ENCODE measurements at regions not wholly inside any gene's neighbourhood (a gene's known extent, or its start where the extent isn't known, plus 50 kb on each side); places are given as distances from the start of the nearest gene placed in this dataset.
A peak's percentile ranks its signal among the peaks of the same experiment; 100 is the strongest.

DNA sequence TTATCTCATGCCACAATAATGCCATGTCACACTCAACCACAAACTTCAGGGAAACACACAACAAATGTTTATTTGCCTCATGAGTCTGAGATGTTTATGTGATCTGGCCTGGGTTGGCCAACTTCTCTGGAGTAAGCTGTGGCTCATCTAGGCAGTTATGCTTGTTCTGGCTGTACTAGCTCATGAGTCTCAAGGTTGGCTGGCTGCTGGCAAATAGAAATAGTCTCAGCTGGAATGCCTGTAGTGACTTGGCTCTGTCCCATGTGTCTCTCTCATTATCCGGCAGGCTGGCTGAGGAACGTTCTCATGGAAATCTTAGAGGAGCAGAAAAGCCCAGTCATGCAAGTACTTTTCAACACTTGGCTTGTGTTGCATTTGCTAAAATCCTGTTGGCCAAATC, 234.9 kb upstream of the CDH2 start:
- DNase-seq, result peak; percentile 46

DNA sequence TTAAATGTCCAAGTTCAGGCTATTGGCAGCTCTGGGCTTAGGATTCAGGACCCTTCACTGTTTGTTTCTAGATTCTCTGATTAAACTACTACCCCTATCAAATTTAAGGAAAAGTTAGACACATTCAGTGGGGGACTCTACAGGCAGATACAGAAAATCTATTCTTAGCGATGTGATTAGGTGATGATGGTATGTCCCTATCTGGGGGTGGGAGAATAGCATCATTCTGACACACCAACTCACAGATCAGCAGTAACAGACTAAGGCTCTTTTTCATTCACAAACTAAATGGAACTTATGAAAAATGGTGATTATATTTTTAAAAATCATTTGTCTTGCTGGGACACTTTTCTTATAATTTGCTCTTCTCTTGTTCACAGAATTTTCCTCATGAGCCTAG, 232.9 kb upstream of the CDH2 start:
- DNase-seq, result peak; percentile 40

DNA sequence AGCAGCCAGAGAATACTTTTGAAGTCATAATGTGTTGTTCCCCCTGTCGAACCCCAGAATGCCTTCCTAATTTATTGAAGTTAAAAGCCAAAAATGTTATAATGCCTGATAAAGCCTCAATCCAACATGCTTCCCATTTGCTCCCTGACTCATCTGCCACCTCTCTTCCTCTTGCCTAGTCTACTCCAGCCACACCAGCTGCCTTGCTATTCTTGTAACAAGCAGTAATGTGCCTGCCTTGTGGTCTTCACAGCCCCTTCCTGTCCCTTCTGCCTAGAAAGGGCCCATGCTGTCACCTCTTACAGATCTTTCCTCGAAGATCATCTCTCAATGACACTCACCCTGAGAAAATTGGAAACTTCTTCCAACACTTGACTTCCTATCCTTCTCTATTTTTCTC, 231.6 kb upstream of the CDH2 start:
- DNase-seq, result no peak

DNA sequence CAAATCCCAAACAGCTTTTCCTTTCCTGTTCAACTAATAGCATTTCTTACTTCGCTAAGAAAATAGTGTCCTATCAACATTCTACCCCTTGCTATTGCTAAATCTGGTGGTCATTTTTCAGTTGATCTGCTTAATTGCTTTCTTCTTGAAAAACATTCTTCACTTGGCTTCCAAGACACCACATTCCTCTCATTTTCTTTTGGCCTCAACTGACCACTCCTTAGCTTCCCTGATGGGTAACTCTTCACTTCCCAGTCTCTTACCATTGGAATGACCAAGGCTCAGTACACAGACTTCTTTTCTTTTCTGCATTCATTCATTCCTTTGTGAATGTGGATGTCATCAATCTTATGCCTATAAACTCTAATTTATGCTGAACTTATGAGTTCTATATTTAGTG, 230.8 kb upstream of the CDH2 start:
- no peak for DNase-seq

DNA sequence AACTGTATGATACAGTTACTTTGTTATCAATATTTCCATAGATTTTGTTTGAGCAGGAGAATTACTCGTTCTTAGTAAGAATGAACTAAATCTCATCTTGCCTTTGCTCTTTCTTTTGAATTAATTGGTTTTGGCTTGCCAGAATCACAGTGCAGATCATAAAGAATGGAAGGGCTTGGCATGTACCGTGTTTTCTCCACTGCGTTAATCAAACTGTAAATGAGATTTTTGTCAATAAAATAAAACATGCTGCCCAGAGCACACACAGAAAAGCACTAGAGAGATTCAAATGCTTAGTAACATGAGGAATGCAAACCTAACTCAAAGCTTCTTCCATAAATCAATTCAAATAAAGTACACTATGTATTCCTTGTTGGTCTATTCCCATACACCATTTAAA, 229.6 kb upstream of the CDH2 start:
- no peak for DNase-seq

DNA sequence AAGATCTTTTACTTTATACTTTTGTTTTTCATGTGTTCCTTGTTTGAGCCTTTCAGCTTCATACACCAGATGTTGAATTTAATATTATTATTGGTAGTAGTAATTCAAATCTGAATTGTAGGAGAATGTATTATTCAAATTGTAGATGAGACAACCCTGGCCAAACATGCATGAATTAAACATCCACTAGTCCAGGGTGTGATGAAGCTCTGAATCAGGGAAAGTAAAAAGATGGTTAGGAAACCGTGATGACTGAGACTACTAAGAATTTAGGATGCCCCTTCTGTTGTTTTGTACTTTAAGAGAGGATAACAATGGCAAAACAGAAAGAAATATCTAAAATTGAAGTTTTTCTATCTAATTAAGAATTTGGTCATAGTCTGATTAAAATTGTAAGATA, 227.8 kb upstream of the CDH2 start:
- peak; percentile 58 for DNase-seq

DNA sequence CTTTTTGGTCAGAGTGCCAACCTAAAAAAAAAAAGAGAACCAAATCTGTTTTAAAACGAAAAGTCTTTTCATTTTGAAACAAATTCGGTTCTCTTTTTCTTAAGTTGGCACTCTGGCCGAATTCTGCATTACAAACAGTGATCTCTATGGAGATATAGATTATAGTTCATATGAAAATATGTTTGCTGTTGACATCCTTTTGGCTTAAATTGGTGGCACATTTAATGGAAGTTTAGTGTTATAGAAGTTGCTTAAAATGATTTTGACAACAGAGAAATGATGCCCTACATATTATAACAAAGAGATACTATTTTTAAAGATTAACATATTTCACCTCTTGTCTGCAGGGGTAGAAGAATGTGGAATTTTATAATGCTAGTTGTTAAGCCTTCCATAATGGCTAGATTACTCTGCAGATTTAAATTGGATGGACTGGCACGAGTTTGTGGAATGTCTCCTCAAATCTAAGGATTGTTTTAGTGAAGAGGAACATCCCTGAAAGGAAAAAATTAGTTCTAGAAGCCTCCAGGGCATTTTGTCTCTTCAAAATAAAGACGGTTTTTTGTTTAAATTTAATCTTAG, 222.9 kb upstream of the CDH2 start:
- no peak for DNase-seq

DNA sequence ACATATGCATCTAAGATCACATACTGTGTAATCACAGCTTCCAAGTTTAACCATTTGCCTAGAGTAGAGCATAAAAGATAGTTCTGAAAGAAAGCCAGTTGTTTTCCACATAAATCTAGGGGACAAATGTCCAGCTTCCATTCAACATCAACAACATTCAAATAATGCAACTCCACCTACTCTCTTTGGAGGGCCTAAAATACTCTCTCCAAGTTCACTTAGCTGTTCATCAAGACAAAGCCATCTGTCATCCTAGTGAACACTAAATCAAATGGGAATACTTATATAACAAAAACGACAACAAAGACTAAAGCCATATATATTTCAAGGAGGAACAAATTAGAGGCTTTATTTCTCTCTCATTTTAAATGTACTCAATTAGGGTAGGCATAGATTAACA, 221.5 kb upstream of the CDH2 start:
- no peak for DNase-seq

DNA sequence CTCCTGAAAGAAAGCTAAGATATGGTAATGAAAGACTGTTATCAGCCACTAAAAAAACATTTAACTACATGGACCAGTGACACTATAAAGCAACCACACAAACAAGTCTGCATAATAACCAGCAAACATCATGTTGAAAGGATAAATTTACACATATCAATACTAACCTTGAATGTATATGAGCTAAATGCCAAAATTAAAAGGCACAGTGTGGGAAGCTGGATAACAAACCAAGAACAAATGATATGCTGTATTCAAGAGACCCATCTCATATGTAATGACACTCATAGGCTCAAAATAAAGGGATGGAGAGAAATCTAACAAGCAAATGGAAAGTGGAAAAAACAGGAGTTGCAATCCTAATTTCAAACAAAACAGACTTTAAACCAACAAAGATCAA, 213.1 kb upstream of the CDH2 start:
- DNase-seq, result no peak

DNA sequence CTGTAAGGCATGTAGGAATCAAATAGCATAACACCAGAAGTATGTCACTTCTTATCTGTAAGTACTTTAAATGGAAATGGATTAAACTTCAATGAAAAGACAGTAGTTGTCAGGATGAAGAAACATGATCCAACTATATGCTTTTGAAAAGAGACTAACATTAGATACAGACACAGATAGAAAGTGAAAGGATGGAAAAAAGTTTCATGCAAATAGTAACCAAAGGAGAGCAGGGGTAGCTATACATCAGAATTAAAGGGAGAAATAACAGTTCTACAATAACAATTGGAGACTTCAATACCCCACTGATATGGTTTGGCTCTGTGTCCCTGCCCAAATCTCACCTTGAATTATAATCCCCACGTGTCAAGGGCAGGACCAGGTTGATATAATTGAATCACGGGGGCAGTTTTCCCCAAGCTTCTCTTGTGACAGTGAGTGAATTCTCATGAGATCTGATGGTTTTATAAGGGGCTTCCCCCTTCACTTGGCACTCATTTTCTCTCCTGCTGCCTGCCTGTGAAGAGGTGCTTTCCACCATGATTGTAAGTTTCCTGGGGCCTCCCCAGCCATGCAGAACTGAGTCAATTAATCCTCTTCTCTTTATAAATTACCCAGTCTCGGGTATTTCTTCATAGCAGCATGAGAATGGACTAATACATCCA, 205.4 kb upstream of the CDH2 start:
- no peak for DNase-seq

DNA sequence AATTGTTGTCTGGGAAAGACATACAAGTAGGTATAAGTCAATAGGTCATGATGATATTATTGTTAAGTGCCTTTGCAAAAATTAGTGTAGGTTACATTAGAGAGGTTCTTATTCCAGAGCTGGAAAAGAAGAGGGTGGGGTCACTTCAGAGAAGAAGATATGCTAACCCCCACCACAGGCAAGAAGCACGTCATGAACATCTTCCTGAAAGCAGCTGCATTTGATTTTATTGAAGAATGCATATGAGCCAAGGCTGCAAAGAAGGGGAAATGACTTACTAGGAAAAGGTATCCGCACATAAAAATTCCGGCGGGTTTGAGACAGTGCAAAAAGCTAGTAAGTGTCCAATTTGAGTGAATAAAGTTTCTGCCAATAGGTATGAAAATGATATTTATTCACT, 195.3 kb upstream of the CDH2 start:
- DNase-seq, result no peak

DNA sequence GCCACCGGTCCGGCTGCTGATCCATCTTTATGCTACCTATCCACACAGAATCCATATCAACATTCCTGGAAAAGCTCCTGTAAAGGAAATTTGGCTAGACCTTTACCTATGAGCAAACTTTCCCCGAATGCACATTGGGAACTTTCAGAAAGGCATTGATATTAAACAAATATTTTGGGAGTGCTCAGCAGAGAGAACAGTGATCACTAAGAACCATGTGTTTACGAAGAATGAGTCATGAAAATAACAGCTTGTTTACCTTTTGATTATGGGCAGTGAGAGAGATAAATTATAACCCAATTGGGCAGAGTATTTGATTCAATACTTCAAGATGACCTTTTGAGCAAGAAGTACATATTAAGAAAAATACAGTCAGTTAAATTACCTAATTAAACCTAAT, 189.7 kb upstream of the CDH2 start:
- DNase-seq, result no peak

DNA sequence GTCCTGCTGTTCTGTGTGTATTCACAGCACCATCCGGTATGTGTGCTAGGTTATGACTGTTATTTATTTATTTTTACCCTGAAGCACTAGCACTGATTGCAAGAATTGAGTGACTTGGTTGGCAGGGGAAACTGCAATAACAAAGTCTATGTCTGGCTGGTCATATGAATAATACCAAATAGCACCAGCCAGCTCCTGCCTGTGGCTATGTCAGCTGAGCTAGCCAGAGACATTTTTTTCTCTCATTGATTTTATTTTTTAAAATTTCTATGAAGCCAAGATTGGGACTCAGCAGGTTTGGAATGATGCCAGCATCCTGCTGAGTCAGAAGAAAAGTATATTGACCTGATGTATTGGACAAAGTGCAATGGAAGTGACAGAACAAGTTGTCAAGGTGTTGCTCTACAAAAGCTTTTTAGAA, 188.5 kb upstream of the CDH2 start:
- DNase-seq, result peak; percentile 60

DNA sequence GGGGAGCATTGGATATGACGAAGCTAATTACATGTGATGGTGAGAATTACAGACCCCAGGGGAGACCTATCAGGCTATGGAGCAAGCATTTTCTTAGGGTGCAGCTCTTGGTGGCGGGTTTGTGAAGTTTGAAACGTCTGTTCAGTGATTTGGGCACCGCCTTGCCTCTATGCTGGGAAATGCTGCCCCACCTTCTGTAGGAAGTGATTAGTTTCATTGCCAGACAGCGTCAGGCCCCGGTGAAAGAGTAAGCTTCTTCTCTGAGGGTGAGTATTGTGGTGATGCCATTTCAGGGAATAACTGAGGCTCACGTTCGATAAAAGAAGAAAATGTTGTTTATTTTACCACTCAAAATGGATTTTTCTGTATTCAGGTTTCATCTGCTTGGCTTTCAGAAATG, 186.2 kb upstream of the CDH2 start:
- no peak for DNase-seq

DNA sequence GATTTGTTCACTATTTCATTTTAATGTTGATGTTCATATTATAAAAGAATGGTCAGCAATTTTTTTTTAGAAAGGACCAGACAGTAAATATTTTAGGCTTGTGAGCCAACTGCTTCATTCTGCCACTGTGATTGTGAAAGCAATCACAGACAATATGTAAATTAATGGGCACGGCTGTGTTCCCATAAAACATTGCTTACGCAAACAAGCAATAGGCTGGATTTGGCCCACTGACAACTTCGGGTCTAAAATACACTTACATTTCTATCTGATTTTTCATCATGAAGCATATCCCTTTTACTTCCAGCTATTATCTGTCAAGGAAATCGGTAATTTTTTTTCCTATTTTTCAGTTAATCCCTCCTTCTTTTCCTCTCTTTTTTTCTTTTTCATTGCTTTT, 182.2 kb upstream of the CDH2 start:
- DNase-seq, result peak; percentile 61

DNA sequence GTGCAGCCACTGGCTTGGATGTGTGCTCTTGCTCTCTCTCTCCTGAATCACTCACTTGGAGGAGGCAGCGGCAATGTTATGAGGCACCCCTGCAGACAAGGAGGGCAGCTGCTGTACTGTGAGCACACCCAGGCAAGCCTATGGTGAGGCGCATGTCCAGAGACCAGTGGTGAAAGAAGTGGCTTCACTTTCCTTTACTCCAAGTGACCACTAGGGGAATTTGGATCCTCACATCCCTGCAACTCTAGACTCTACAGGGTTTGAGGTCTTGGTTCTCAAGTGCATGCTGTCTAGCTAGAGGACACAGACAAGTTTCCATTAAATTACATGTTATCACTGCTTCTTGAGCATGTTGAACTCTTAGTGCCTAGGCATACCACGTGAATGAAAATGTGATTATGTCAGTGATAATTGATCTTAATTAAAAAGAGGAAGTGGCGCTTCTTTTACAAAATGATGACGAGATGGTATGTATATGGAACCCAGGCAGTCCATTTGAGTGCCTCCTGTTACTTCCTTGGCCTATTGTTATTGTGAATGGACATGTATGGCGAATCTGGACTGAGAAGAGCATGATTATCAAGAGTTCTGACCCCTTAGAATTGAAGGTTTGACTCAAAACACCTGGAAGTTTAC, 181.0 kb upstream of the CDH2 start:
- peak; percentile 69 for DNase-seq

DNA sequence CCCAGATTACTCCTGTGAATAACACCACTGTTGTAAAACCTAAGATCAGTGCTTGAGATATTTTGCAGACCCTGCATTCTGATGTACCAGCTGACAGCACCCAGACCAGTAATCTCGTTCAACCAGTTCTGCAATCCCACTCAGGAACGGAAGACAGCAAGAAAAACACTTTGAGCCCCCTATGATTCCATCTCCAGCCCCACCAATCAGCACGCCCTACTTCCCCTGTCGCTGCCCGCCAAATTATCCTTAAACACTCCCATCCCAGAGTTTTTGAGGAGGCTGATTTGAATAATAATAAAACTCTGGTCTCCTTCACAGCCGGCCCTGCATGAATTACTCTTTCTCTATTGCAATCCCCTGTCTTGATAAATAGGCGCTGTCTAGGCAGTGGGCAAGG, 173.9 kb upstream of the CDH2 start:
- DNase-seq, result no peak

DNA sequence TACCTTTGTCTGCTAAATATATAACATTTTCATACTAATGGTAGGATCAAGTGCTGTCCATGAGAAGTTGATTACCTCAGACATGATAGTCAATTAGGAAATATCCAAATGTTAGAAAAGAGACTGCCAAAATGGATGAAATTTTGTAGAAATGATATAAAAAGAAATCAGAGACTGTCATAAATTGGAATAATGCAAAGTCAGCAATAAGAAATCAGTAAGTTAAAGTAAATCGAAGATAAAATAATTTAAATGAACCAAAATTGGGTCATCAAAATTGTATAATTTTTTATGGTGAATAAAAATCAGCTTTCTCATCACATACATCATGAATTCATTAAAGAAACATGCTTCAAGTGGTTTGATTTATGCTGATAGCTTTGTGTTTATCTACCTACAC, 165.3 kb upstream of the CDH2 start:
- no peak for DNase-seq

DNA sequence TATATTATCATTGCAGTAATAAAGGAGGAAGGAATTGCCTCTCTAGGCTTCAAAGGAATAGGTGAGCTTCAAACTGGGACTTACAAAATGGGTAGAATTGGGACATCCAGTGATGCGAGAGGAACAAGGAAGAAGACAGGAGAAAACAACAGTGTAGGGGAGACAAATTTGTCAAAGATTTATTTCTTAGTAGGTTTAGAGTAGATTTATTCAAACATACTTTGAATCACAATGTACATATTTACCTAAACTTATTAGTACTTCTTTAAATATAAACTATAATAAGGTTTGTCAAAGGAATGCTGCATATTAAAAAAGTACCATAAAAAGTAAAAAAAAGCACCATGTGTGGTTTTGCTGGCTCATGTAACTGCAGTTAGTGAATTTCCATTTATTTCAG, 161.4 kb upstream of the CDH2 start:
- DNase-seq, result no peak

DNA sequence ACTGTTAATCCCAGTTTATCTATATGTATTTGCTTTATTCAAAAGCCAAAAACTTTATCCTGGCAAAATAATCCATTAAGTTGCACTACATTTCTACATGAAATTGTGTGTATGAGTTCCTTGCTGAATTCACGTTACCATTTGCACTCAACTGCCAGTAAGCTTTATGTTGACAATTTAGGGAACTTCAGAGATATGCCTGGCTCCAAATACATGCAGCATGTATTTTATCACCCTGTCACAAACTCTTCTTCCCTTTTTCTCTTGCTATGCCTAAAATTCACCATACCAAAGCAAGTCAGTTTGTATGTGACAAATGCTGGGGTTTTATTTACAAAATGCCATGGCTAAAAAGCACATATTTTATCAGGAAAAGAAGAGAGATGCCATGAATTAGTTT, 157.6 kb upstream of the CDH2 start:
- DNase-seq, result no peak

DNA sequence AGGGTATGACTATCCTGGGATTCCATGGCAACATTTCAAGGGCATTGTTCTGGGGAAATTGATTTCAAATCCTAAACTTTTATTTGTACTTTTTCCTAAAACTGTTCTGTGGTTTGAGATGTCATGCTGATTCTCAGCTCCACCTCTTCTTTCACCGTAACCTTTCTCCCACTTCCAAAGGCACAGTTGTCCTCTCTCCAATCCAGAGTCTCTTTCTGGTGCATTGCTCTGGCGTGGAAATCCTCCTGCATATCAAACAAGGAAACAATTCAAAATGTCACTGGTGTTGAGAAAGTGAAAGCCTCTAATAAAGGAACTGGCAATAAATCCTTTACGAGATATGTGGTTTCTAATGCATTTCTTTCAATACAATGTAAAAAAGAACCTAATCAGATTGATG, 155.1 kb upstream of the CDH2 start:
- DNase-seq, result no peak

DNA sequence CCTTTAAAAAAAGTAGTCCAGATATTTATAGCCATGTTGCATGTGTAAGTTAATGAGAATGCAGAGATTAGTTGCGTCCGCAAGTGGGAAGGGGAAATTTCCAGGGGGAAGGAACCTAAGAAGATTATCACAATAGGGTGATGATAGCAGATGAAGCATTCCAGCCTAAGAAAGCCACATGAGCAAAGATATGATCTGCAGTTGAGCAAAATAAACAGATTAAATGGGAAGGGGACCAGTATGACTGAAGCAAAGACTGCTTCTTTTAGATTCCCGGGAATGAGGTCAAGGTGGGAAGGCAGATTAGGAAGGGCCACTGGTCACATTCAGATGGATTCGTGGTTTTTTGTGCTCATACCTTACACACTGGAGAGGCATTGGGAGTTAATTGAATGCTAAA, 154.6 kb upstream of the CDH2 start:
- no peak for DNase-seq

DNA sequence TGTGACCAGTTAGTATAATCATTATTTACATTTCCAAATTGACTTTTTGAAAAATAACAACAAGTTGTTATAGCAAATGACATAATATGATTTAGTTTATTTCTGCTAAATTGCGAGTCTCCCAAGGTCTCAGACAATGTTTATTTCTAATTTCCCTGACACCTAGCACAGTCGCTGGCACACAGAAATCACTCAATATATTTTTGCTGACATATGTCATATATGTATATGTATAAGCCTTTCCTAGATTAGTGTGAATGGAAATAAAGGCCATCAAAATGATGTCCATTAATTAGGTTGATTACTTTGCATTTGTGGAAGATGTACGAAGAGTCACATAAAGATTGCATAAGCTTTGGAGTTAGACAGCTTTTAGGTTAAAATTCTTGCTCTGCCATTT, 136.7 kb upstream of the CDH2 start:
- DNase-seq, result no peak

DNA sequence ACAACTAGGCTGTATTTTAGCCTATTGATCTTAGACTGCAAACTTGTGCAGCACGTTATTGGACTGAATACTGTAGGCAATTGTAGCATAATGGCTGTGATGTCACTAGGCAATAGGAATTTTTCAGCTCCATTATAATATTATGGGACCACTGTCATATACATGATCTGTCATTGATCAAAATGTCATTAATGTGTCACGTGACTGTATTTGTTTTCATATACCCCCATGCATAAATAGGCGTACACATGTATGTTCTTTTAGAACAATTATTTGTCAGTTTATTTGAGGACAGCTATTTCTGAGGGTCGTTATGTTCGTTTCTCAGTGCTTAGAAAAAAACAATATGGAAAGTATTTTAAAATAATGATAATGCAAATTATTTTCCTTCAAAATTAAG, 111.9 kb upstream of the CDH2 start:
- no peak for DNase-seq

DNA sequence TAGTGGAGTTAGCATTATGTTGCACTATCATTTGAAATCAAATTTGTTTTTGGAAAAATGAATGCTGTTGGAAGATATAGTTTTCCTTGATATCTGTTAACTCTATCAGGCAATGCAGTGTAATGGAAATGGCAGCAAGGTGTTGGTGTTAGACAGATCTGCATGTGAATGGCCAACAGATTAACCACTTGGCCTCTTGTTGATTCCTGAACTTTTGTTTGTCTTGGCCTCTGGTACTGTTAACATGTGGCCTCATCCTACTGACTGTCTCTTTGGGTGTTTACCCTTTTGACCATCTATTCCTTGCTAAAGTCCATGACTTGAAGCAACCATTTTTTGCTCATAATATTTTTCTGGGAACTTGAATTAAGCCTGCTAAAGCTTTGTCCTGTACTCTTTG, 110.2 kb upstream of the CDH2 start:
- no peak for DNase-seq

Measured in HCEC 1CT (cell line).